ENCODE measurements at regions not wholly inside any gene's neighbourhood (a gene's known extent, or its start where the extent isn't known, plus 50 kb on each side); places are given as distances from the start of the nearest gene placed in this dataset.

DNA sequence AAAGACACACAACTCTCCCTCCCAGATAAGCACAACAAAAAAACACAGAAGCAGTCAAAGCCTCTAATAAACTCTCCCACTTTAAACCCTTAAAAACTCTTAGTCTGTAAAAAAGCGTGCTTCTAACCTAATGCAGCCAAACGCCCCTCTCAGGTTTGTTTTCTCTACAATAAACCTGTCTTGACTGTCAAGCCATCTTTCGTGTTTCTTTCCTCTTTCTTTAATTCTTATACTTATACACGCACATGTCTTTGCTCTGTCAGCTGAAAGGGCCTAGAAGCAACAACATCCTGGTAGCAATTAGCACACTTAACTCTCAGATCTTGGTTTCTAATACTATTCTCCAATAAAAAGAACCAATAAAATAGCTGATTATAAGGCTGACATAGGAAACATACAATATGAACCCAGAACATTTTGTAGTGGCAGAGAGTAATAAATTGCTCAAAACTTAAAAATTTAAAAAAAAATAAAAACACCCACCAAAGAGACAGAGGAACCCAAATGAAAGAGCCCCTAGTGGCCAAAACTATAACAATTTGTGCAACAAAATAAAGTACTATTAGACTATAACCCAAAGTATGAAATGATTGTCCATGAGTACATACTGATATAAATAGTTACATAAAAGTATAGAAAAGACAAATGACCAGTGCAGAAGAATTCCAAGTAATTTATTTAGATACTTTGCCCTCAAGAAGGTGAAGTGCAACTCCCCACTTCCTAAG lies 440.4 kb upstream of the ADGRL3 start:
- DNase-seq (ENCODE audit: low spot score): no peak

DNA sequence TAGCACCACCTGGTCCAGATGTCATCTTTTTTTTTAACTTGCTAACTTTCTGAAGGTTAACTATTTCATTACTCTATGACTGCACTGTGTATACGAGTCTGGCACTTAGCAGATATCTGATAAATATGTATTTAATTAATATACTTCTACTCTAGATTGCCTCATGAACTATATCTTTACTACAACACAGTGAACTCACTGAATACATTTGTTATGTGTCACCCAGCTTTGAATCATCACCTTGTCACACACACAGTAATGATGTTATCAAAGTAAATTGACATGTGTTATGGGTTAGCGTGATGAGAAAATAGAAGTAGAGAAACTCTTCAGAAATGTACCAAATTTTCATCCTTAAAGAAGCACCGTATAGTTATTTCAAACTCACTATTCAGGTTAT lies 419.3 kb upstream of the ADGRL3 start:
- DNase-seq (ENCODE audit: low spot score): no peak

- no peak for DNase-seq (ENCODE audit: low spot score)
These were observed 409.5 kb upstream of the ADGRL3 start for GRCh38 chr4:60790608-60791007.

- no peak for DNase-seq (ENCODE audit: low spot score)
These were observed 405.8 kb upstream of the ADGRL3 start for GRCh38 chr4:60794372-60794771.

- DNase-seq (ENCODE audit: low spot score): no peak
These were observed 400.9 kb upstream of the ADGRL3 start for GRCh38 chr4:60799214-60799613.

DNA sequence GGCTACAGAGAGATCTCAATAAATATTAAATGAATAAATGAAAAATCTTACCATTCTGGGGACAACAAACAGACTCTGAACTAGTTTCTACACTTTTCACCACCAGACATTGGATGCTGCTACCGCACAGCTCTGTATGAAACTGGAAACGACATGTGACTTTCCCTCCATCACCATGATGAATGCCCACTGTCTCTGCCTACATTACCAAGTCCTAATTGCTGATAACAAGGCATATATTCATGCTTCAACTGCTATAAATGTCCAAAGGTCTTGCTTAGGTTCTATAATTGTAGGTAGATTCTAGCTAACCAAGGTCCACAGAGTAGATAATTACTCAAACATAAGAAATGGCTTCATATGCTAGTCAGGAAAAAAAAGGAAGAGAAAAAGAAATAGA lies 399.4 kb upstream of the ADGRL3 start:
- no peak for DNase-seq (ENCODE audit: low spot score)

- DNase-seq (ENCODE audit: low spot score): peak; percentile 40
These were observed 394.4 kb upstream of the ADGRL3 start for GRCh38 chr4:60805500-60806313.

DNA sequence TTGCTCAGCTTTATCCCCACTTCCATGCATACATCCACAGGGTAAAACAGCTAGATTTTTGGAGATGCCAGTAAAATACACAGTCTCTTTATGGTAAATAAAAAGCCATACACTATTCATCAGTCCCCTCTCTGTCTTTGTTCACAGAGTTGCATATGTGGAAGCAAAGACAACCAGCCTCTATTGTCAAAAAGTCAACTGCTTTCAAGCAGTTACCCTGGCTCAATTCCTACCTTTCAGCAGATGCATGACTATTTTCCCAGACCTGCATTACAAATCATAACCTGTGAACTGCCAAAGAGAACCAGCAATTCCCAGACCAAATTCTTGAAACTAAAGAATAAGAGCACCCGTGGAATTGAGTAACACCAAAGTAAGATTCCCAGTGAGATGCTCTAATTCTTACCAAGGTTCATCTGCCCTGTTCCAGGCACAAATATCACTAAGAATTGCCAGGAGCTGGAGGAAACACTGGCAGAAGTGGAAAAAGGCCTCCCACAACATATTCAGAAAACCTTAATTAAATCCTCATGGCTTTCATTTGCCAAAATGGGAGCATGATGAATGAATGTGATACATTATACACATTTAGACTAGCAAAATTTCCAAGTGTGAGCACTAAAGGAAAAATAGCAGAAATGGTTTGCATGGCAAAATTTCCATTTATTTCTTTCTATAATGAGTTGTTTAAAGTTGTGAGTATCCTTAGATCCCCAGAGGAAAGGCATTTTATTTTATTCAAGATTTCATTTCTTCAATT lies 391.2 kb upstream of the ADGRL3 start:
- DNase-seq (ENCODE audit: low spot score): no peak

GRCh38 chr4:60809486-60809800 lies 390.7 kb upstream of the ADGRL3 start:
- no peak for DNase-seq (ENCODE audit: low spot score)

DNA sequence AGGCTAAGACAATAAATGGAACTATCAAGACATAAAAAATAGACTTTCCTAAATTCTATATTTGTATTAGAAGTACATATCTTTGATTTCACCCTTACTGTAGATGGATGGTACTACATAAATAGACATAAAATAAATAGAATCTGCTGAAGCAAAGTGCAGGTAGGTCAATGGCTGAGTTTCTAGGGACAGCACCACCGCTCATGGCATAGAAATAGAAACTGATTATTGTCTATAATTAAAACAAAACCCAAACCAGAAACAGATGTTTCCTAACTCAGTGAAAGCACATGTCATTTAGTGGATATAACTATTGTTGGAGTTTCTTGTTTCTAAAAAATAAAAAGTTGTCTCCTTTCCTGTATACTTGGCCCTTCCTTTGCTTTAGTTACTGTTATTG lies 387.3 kb upstream of the ADGRL3 start:
- DNase-seq (ENCODE audit: low spot score): no peak

DNA sequence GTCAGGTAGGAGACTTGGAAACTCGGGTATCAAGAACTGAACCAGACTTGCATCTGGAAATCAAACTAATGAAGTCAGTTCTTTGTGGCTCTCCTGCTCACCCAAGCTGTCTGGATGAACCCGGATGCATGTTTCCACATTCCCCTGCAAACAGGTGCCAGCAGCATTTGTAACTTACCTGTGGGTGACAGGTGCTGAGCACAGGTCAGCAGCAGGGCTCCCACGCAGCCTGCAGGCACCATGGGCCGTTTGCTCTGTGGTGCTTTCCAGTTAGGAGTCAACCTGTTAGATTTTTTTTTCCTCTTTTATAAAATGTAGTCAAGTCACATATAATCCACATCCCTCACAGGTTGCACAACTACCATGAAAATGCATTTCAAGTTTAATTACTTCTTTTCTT lies 385.6 kb upstream of the ADGRL3 start:
- DNase-seq (ENCODE audit: low spot score): no peak

GRCh38 chr4:60817609-60818008 lies 382.5 kb upstream of the ADGRL3 start:
- no peak for DNase-seq (ENCODE audit: low spot score)

GRCh38 chr4:60822986-60823385 lies 377.1 kb upstream of the ADGRL3 start:
- no peak for DNase-seq (ENCODE audit: low spot score)

DNA sequence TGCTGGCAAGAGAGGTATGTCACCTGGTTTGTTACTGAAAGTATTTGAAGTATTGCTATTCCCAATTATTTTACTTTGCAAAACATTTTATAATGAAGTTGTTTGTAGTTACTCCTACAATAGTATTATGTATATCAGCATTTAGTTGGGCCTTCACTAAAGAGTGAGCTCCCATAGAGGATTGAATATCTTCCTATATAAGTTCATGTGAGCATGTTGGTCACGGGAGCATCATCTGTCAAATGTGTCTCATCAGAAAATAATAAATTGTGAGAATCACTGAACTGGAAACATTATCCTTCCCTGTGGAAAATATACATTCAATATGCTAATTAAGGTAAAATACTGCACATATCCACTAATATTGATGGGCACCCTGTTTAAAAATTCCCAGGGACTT lies 360.1 kb upstream of the ADGRL3 start:
- no peak for DNase-seq (ENCODE audit: low spot score)

- DNase-seq (ENCODE audit: low spot score): no peak
These were observed 353.4 kb upstream of the ADGRL3 start for GRCh38 chr4:60846678-60847077.

GRCh38 chr4:60847614-60848013 lies 352.5 kb upstream of the ADGRL3 start:
- DNase-seq (ENCODE audit: low spot score): no peak

DNA sequence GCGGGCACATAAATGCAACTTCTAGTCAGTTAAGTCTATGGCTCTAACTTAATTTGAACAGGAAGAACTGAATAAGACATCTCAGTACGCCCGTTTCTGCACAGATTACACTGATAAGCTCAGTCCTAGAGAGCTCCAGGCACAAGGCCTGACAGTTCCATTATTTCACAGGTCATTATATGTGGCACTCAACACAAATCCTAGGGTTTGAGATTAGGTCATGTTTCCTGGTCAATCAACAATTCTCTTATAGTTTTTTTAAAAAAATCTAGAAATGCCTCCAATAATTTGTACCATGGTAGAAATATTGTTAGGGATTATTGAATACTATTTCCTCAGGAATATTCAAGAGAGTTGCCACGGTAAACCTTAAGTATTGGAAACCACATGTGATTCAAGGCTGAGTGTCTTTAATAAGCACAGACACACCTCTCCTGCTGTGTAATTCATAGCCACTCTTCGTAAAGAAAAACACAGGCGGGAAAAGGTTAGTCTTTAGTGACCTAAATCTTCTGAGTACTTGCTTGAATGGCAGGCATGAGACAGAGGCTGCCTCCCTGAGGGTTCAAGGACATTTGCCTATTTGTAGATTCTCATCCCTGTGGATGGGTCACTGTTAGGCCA lies 342.9 kb upstream of the ADGRL3 start:
- DNase-seq (ENCODE audit: low spot score): no peak

- DNase-seq (ENCODE audit: low spot score): no peak
These were observed 336.7 kb upstream of the ADGRL3 start for GRCh38 chr4:60863442-60863841.

DNA sequence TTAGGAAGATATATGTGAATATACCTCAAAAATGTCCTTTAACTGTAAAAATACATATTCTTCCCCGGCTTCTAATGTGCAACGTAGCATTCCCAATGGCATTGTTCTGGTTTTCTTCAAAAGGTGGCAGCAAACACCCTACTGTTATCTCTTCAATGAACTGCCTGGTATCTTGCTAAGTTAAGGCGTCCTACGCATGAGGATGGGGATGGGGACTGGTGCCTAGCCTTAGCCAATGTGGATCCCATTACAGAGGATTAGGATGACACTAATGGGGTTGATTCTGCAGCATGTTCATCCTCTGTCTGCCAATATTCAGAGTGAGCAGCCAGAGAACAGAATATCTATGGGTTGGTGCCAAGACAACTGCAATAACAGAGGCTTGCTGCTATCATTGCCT lies 334.9 kb upstream of the ADGRL3 start:
- DNase-seq (ENCODE audit: low spot score): peak; percentile 77

DNA sequence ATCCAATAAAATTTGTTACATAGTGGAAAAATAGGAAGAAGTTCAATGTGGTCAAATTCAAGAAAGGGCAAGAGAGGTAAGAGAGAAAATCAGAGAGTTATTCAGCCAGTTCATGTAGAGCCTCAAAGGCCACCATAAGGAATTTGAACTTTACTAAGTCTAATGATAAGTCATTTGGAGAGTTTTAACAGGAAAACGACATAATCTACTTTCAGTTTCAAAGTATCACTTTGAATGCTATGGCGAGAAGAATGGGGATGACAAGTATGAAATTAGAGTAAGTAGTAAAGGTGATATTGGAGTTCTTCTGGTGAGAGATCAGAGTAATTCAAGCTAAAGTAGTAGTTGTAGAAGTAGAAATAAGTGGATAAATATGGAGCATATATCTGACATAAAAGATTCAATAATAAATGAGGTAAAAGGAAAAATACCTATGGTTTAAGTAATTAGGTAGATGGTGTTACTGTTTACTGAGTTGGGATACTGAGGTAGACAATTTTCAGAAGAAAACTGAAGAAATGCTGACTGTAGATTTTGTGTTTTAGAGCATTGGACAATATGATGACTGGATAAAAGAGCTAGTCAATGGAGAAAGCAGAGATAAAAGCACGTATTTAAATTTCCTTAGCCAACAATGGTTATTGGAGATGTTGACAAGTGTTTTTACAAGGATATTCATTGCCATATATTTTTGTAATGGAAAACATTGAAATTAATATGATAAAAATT lies 331.7 kb upstream of the ADGRL3 start:
- DNase-seq (ENCODE audit: low spot score): no peak

DNA sequence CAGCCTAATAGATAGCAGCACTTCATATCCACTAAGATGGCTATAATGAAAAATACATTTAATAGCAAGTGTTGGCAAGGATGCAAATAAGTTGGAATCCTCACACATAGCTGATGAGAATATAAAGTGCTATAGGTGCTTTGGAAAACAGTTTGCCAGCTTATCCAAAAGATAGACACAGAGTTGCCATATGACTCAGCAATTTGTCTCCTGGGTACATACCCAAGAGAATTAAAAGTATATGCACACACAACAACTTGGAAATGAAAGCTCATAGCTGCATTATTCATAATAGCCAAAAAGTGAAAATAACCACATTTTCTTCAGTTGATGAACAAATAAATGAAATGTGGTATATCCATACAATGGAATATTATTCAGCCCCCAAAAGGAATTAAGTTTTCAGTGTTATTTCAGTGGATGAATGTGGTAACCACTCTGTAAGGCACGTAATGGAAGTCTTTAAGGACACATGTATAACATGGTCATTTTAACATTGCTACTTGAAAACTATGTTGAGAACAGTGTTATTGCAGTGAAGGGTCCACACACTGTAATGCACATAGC lies 320.9 kb upstream of the ADGRL3 start:
- no peak for DNase-seq (ENCODE audit: low spot score)

DNA sequence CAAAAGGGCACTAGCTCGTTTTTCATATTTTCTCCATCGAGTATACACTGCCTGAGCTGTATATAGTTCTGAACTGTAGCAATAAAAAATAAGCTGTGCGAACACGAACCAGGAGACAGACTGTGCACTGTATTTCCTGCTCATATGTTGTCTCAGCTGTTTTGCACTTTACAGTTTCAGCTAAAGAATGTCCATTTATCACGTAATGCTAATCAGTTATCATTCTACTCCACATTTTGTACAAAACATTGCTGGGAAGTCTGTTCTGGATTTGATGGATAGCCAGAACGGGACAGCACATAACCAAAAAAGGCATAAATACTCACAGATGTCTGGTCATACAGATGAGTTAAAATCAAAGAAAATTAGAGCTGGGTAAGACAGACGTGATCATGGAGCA lies 315.5 kb upstream of the ADGRL3 start:
- peak; percentile 9 for DNase-seq (ENCODE audit: low spot score)
